ENCODE measurements at regions not wholly inside any gene's neighbourhood (a gene's known extent, or its start where the extent isn't known, plus 50 kb on each side); places are given as distances from the start of the nearest gene placed in this dataset.
"Not testable (repeated sequence)": the region's sequence is repeated elsewhere in the genome, so short reads cannot be mapped to it uniquely, and the experiment has no call there.

DNA sequence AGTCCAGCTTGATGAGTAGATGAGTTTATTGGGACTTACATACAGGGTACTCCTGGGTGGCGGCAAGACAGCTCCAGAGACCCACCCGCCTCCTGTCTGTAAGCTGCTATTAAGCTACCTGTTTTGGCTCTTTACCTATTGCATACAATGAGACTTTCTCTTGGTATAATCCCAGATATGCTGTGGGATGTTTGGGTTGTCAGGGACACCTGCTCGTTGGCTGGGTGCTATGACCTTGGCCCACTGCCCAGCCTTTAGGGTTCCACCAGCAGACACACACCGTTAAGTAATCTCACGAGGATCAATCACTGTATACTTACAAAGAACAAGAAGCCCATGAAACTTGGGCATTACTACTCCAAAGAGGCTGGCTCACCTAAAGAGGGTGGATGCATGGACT lies 116.4 kb downstream of the NPIPB5 start:
- no peak for DNase-seq

DNA sequence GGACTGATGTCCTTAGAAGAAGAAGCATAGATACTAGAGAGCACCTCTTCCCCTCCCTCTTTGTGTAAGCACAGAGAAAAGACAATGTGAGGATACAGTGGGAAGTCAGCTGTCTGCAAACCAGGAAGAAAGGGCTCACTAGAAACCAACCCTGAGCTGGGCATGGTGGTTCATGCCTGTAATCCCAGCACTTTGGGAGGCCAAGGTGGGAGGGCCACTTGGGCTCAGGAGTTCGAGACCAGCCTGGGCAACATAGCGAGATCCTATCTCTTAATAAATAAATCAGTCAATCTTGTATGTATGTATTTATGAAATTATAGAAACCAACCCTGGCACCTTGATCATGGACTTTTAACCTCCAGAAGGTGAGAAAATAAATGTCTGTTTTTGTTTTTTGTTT lies 118.3 kb downstream of the NPIPB5 start:
- no peak for DNase-seq

DNA sequence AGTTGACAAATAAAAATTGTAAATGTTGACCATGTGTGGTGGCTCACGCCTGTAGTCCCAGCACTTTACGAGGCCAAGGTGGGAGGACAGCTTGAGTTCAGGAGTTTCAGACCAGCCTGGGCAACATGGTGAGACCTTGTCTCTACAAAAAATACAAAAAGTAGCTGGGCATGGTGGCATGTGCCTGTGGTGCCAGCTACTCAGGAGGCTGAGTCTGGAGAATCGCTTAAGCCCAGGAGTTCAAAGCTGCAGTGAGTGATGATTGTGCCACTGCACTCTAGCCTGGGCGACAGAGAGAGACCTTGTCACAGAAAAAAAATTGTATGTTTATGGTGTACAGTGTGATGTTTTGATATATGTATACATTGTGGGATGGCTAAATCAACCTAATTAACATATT lies 119.6 kb downstream of the NPIPB5 start:
- no peak for DNase-seq

DNA sequence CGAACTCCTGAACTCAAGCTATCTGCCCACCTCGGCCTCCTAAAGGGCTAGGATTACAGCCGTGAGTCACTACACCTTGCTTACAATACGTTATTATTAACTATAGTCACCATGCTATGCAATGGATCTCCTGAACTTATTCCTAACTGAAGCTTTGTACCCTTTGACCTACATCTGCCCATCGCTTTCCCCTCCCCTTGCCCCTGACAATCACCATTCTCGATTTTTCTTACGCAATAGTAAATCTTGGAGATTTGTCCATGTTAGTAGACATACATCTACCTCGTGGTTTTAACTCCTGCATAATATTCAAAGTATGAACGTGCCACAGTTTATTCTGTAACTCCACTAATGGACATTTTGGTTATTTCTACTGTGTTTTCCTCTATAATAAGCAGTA lies 120.6 kb downstream of the NPIPB5 start:
- no peak for DNase-seq

DNA sequence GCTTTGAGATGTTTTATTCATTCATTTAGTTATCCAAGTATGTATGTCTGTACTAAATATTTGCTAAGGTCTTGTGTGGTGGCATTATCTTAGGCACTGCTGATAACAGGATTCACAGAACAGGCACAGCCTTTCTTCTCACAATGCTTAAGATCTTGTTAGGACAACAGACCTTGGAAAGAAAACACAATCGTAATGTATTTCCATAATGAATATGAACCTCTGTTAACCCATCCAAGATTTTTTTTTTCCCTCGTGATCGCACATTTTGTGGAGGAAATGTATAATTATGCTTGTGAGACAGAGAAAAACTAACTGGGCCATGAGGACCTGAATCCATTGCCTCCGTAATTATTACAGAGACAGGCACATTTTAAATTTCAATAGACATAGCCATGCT lies 121.9 kb downstream of the NPIPB5 start:
- DNase-seq = no peak

DNA sequence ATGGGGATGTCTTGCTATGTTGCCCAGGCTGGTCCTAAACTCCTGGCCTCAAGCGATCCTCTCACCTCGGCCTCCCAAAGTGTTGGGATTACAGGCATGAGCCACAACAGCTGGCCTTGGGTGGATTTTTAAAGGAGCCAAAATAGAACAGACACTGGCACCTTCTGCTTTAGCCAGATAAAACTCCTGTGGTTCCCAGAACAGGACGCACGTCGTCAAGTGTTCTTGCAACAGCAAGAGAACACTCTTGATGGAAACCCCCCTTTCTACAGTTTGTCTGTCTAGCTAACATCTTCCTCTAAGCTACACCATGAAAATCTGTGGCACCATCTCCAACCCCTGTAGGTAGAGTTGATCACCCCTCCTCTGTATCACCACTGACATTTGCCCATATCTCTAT lies 122.6 kb downstream of the NPIPB5 start:
- DNase-seq = no peak

DNA sequence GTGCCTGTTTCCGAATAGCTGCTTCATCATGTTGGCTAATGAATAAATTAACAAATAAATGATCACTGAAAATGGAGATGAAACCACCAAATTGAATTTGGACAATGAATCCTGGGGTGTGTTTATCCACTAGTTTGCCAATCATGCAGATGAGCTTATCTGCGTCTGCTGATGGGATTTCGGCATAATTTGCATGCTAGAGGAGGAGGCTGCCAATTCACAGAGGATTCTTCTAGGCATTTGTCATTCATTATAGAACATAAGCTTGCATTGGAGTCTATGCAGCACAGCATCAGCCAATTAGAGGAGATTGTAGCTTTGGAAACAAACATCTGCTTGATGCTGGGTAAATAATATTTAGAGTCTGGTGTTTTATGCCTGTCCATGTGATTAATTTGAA lies 123.1 kb downstream of the NPIPB5 start:
- DNase-seq = no peak

DNA sequence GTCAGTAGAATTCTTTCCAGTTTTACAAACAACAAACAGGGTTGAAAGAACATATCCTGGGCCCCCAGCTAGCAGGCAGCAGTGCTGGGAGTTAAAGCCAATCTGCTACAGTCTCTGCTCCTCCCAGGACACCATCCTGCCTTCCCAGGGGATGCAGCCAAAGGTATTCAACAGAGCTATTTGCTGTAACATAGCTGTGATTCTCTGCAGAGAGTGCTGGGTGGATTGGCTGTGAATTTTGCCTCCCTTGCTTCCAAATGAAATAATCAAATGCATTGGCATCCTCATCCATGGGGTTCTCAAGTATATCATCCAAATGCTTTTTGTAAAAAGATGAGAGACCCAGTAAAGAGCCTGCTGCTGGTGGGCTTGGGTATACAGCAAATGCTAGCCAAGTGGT lies 124.3 kb downstream of the NPIPB5 start:
- DNase-seq = no peak

DNA sequence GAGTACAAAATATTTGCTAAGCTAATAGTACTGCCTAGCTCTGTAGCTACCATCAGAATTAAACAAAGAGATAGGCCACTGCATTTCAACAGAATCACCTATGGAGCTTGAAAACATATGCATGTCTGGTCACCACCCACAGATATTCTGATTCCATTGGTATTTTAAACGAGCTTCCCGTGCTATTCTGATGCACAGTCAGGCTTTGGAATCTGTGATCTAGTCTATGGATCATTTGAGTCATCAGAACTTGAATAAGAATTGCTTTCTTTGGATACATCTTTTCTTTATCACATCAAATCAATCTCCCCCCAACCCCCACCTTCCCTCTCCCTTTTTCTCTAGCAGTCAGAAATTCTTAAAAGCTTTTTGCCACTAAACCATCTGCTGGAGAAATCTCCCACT lies 124.7 kb downstream of the NPIPB5 start:
- DNase-seq = no peak

DNA sequence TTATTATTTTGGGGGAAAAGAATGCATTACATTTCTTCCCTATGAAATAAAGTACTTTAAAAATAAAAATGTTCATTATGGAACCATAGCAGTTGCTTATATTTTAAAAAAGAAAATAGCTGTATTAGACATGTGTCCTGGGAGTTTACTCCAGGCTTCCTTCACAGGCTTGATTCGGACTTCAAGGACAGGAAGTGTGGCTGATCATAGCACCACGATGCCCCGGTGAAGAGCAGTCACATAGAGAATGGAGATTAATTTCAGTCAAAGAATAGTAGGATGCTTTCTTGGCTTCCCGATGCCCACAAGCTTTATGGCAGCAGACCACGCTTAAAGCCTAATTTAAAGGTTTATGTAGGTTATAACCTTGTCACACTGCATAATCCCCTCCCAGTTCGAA lies 125.1 kb downstream of the NPIPB5 start:
- no peak for DNase-seq

DNA sequence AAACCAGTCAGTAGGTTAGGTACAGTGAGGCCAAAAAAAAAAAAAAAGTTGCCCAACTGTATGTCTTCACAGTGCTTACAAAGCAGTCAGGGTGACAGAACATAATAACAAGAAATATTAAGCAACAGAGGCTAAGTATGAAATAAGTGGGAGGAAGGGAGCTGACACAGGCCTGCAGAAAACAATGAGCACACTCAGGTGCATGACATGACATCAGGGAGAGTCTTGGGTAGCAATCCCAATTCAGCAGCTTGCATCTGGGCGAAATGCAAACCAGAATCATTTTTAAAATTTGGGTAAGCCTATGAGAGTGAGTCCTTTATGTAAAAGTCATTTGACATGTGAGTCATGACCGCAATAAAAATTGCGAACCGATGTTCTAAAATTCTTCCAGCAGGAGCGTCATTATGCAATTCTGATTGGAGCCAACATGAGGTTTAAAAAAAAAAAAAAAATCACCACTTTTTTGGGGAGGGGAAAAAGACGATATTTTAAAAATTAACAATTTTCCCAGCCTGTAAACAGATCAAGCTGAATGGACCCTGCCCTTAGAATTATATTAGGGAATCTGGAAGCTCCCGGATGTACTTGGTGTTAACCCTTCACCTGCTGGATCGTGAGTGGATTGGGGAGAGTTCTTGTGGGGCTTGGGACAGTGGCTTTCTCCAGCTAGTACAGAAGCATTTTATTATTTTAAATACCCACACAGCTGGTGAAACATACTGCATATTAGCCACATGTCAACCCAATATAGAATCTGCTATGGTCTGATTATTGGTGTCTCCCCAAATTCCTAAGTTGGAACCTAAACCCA lies 127.9 kb downstream of the NPIPB5 start:
- no peak for DNase-seq

DNA sequence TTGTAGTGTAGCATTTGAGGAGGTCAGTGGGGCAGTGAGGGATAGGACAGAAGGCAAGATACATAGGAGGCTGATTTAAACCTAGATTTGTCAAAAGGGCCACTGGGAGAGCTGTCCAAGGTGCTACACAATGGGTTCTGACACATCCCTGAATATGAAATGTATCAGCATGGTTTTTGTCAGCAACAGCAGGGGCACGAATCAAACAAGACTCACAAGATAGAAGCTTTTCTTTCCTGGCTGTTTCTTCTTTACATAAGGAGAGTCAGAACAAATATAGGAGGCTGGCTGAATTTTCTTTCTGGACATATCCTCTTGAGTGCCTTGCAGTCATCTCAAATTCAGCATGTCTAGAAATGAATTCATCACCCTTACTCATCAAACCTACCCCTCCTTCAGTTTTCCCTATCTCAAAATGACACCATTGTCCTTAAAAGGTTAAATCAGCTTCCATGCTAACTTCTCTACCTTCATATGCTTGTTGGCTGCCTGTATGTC lies 130.5 kb downstream of the NPIPB5 start:
- no peak for DNase-seq

DNA sequence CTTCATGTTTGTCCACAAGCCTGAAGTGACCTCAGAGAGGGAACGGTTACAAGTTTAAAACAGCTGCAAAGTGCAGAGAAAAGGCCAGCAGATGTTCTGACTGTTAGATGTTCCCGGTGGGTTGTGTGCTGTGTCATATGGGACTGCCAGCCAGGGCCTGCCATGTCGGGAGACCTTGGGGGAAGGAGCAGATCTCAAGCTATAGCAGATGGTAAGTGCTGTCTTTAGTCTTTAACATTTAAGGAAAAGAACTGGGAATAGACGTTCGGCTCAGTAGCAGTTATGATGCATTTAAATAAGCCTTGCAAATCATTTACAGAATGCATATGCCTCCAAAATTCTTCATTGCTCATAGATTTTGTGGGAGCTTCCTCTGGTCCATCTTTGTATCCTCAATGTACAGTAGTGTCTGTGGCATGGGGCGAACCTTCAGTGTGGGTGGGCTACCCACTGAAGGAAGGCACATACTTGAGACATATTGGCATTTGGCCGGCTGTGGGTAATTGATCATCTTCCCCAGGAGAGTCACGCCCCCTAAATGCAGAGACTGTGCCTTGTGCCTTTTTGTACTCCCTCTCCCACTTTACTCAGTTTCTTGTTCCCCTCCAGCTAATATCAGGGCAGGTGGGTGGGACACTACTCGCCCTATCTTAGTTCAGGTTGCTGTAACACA lies 131.9 kb downstream of the NPIPB5 start:
- no peak for DNase-seq

DNA sequence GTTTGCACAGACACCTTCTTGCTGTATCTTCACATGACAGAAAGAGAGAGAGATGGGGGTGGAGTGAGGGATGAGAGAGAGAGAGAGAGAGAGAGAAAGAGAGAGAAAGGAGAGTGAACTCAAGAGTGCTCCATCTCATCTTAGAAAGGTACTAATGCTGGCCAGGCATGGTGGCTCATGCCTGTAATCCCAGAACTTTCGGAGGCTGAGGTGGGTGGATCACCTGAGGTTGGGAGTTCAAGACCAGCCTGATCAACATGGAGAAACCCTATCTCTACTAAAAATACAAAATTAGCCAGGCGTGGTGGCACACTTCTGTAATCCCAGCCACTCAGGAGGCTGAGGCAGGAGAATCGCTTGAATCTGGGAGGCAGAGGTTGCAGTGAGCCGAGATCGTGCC lies 132.5 kb downstream of the NPIPB5 start:
- not testable (repeated sequence) for DNase-seq

DNA sequence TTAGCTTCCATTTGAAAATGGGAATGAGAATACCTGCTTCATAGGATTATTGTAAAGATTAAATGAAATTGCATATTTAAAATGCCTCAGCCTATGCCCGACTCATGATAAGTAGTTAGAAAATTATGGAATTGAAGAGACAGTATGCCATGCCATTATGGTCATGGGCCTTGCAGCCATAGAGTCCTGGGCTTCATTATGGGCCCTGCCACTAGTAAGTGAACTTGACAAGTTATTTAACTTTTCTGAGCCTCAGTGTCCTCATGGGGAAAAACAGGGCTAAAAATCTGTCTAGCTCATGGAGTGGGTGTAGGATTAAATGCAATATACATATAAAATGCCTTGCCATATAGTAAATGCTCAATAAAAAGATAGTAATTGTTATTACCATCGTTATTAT lies 133.2 kb downstream of the NPIPB5 start:
- no peak for DNase-seq

DNA sequence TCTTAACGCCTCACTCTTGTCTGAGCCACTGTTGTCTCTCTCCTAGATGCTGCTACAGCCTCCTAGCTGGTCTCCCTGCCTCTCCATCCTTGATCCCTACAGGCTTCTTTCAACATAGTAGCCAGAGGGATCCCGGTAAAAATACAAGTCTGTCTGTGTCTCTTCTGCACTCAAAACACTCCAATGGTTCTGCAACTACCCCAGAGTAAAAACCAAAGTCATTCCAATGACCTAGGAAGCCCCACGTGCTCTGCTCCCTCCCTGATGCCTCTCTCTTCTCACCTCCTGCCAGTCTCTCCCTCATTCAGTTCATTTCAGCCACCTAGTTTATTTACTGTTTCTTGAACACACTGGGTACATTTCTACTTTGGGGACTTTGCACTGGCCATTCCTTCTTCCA lies 135.2 kb downstream of the NPIPB5 start:
- no peak for DNase-seq

DNA sequence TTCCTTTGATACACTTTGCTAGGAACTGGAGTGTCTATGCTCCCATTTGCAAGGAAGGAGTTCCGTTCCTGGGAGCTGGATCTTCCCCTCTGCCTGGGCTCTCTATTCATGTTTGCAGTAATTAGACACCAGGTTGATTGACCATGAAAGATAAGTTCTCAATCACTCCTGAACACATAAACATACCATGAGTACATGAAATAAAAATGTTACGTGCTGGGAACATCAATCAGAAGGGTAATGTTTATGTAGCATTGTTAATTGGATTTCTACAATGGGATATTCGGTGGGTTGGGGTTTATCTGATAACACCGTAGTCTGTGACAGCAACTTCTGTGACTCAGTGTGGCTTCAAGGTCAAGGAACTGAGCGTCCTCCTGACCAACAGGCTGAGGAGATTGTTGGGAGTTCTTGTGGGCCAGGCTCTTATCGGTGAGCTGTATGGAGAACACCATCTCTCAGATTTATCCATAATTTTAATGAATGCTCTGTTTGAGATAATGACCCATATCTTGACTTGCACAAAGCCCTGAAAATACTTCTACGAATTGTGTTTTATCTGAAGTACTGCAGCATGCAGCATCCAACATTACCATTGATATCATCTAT lies 136.4 kb downstream of the NPIPB5 start:
- no peak for DNase-seq

DNA sequence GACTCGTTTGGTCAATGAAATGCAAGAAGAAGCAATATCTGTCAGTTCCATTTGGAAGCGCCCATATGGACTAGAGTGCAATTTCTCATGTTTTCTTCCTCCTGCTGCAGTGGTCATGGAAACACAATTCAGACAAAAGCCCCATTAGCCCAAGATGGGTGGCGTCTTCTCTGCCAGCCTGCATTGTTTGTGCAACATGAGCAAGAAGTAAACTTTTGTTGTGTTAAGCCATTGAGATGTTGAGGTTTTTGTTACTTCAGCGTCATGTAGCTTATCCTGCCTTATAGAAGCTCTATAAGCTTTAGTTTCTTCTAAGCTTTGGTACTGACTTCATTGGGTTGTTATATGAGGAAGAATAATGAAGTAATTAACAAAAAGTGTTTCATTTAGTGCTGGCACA lies 137.4 kb downstream of the NPIPB5 start:
- DNase-seq = no peak

DNA sequence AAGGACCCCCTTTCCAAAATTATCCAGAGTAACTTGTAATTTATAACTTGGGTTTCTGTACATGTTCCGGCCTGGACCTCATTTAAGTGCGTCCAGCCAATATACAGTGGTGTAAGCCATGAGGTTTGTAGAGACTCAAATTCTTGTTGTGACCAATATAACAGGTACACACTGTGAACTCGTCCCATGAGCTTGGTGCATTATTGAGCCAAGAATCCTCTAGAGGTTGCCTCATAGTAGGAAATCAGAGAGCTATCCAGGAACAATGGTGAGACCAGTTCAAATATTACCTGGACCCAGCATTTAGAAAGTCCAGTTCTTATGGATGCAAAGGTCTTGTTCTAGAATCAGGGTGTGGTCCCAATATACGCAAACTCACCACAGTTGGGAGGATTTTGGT lies 138.2 kb downstream of the NPIPB5 start:
- DNase-seq = no peak

DNA sequence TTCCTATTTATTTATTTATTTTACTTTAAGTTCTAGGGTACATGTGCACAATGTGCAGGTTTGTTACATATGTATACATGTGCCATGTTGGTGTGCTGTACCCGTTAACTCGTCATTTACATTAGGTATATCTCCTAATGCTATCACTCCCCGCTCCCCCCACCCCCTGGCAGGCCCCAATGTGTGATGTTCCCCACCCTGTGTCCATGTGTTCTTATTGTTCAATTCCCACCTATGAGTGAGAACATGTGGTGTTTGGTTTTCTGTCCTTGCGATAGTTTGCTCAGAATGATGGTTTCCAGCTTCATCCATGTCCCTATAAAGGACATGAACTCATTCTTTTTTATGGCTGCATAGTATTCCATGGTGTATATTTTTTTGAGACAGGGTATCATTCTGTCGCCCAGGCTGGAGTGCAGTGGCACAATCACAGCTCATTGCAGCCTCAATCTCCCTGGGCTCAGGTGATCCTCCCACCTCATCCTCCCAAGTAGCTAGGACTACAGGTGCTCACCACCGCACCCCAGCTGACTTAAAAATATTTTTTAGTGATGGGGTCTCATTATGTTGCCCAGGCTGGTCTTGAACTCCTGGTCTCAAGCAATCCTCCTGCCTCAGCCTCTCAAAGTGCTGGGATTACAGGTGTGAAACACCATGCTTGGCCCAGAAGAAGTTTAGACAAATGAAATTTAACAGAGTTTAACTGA lies 140.6 kb downstream of the NPIPB5 start:
- not testable (repeated sequence) for DNase-seq

DNA sequence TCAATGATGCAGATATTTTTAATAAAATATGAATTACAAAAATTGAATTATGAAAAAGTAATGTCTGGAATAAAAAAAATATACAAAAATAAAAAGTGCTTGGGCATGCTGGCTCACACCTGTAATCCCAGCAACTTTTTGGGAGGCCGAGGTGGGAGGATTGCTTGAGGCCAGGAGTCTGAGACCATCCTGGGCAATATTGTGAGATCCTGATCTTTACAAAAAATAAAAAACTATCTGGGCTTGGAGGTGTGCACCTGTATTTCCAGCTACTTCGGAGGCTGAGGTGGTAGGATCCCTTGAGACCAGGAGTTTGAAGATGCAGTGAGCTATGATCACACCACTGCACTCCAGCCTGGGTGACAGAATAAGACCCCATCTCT lies 141.8 kb downstream of the NPIPB5 start:
- no peak for DNase-seq

DNA sequence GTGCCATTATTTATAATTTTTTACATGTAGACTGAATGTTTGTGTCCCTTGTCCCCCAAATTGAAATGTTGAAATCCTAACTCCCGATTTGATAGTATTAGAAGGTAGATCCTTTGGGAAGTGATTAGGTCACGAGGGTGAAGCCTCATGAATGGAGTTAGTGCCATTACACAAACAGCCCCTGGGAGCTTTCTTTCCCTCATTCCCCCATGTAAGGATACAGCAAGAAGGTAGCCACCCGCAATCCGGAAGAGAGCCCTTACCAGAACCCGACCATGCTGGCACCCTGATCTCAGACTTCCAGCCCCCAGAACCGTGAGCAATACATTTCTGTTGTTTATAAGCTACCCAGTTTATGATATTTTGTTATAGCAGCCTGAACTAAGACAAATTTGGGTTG lies 143.2 kb downstream of the NPIPB5 start:
- no peak for DNase-seq

DNA sequence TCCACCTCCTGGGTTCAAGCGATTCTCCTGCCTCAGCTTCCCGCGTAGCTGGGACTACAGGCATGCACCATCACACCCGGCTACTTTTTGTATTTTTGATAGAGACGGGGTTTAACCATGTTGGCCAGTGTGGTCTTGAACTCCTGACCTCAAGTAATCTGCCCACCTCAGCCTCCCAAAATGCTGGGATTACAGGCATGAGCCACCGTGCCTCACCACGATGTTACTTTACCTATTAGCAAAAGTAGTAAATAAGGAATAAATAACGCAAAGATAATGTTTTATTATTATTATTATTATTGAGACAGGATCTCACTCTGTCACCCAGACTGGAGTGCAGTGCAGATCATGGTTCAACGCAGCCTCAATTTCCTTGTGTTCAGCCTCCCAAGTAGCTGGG lies 145.9 kb downstream of the NPIPB5 start:
- not testable (repeated sequence) for DNase-seq

DNA sequence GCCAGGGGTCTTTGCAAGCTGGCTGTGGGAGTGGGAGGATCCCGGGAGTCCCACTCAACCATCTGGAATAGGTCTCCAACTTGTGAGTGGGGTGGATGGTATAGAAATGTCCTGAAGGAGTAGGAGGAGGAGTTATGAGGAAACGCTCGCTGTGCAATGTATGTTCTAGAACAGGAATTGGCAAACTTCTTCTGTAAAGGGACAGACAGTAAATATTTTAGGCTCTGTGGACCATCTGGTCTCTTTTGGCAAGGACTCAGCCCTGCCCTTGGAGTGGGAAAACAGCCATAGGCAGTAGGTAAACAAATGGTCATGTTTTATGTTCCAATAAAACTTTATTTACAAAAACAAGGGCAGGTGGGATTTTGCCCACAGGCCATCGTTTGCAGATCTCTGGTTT lies 149.2 kb downstream of the NPIPB5 start:
- no peak for DNase-seq

All from COR-L47 (cell line).